ENCODE measurements at regions not wholly inside any gene's neighbourhood (a gene's known extent, or its start where the extent isn't known, plus 50 kb on each side); places are given as distances from the start of the nearest gene placed in this dataset.

DNA sequence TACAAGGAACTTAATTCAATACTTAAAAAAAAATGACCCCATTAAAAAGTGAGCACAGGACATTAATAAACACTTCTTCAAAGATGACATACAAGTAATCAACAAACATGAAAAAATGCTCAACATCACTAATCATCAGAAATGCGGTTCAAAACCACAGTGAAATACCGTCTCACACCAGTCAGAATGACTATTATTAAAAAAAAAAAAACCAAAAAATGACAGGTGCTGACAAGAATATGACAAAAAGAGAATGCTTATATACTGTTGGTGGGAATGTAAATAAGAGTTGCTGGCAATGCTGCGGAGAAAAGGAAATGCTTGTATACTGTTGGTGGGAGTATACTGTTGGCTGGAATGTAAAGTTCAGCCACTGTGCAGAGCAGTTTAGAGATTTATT, 358.3 kb upstream of the CBLB start:
- Histone ChIP-seq H3K9ac (ENCODE audit: low read length) (no peak overlapping the region), H4K20me1 (ENCODE audit: insufficient read depth, low read length) (no peaks in the 10 kb centered on the region)
- TF ChIP-seq, protein P1, sequence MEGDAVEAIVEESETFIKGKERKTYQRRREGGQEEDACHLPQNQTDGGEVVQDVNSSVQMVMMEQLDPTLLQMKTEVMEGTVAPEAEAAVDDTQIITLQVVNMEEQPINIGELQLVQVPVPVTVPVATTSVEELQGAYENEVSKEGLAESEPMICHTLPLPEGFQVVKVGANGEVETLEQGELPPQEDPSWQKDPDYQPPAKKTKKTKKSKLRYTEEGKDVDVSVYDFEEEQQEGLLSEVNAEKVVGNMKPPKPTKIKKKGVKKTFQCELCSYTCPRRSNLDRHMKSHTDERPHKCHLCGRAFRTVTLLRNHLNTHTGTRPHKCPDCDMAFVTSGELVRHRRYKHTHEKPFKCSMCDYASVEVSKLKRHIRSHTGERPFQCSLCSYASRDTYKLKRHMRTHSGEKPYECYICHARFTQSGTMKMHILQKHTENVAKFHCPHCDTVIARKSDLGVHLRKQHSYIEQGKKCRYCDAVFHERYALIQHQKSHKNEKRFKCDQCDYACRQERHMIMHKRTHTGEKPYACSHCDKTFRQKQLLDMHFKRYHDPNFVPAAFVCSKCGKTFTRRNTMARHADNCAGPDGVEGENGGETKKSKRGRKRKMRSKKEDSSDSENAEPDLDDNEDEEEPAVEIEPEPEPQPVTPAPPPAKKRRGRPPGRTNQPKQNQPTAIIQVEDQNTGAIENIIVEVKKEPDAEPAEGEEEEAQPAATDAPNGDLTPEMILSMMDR (IDR thresholded peaks at IDR 0.05; ENCODE audit: low read length) = no peak
- no peak for TF ChIP-seq EZH2 (IDR thresholded peaks at IDR 0.05; ENCODE audit: borderline replicate concordance, low read length)

DNA sequence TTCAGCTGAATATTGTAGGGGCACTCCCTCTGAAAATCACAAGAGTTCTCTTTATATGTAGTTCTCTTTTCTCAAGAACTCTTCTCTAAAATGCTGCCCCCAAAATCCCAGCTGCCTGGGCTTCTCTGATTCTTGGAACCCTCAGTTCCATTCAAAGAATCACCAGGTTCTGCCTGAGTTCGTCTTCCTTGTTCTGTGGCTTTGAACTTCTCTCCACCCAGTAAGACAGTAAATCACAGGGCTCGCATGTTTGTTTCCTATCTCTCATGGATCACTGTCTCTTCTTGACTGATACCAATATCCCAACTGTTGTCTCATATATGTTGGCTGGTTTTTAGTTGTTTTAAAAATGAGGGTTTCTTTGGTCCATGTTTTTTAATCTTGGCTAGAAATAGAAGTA, 359.5 kb upstream of the CBLB start:
- Histone ChIP-seq H2AFZ (ENCODE audit: low read length) (no peak overlapping the region), H3F3A (ENCODE audit: insufficient read depth, low read length) (no peaks in the 10 kb centered on the region), H3K27me3 (ENCODE audit: insufficient read depth, low read length) (no peaks in the 10 kb centered on the region), H3K4me2 (ENCODE audit: low read length) (no peak overlapping the region), H4K20me1 (ENCODE audit: insufficient read depth, low read length) (no peaks in the 10 kb centered on the region), H3K9me2 (ENCODE audit: low read depth, low read length) (no peaks in the 10 kb centered on the region), H3K79me2 (ENCODE audit: insufficient read depth, low read length) (no peaks in the 10 kb centered on the region), H3K9ac (ENCODE audit: low read length) (no peak overlapping the region), H3K27ac (ENCODE audit: low read depth, low read length, poor library complexity, severe bottlenecking) (no peak overlapping the region), H3K9me3 (ENCODE audit: low read length) (no peaks in the 10 kb centered on the region), H3K4me1 (ENCODE audit: insufficient read depth, low read length, severe bottlenecking) (no peaks in the 10 kb centered on the region), H3K4me3 (ENCODE audit: low read depth, low read length, poor library complexity, severe bottlenecking) (no peak overlapping the region), H3K36me3 (ENCODE audit: insufficient read depth, low read length) (no peaks in the 10 kb centered on the region)
- no peak for TF ChIP-seq EZH2 (IDR thresholded peaks at IDR 0.05; ENCODE audit: borderline replicate concordance, low read length)
- TF ChIP-seq, protein P1 (IDR thresholded peaks at IDR 0.05; ENCODE audit: low read length) = no peak

More for the DNA sequence above, 358.3 kb upstream of the CBLB start:
- Histone ChIP-seq H2AFZ (ENCODE audit: low read length) (no peak overlapping the region), H3K9me3 (ENCODE audit: low read length) (no peaks in the 10 kb centered on the region), H3K36me3 (ENCODE audit: insufficient read depth, low read length) (no peaks in the 10 kb centered on the region), H3K27ac (ENCODE audit: low read depth, low read length, poor library complexity, severe bottlenecking) (no peak overlapping the region), H3K9me2 (ENCODE audit: low read depth, low read length) (no peaks in the 10 kb centered on the region), H3K4me2 (ENCODE audit: low read length) (no peak overlapping the region), H3K4me3 (ENCODE audit: low read depth, low read length, poor library complexity, severe bottlenecking) (no peak overlapping the region), H3K79me2 (ENCODE audit: insufficient read depth, low read length) (no peaks in the 10 kb centered on the region), H3K27me3 (ENCODE audit: insufficient read depth, low read length) (no peaks in the 10 kb centered on the region), H3F3A (ENCODE audit: insufficient read depth, low read length) (no peaks in the 10 kb centered on the region), H3K4me1 (ENCODE audit: insufficient read depth, low read length, severe bottlenecking) (no peaks in the 10 kb centered on the region)

DNA sequence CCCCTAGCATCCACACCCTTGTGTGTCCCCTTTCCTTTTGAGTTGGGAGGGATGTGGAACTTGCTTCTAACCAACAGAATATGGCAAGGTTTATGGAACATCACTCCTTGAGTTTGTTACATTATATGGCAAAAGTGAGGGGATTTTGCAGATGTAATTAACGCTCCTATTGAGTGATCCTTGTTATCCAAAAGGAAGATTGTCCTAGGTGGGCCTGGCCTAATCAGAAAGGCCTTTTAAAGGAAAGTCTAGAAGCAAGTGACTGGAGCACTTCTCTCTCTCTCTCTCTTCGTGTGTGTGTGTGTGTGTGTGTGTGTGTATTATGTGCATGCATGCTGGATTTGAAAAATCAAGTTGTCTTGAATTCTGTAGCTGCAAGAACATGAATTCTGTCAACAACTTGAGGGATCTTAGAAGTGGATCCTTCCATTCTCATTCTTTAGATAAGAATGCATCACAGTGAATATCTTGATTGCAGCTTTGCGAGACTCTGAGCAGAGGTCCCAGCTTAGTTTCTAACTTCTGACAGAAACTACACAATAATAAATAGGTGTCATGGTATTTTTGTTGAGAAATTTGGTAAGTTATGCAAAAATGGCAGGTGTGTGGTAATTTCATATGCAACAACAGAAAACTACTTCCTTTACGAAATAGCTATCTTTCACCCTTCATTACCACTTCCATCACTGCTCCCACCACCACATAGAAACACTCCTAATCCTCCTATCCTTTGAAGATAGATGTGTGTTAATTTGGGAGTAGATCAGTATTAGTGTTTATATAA, 360.9 kb upstream of the CBLB start:
- Histone ChIP-seq H3K27ac (ENCODE audit: low read depth, low read length, poor library complexity, severe bottlenecking) (no peak overlapping the region), H3K9ac (ENCODE audit: low read length) (no peak overlapping the region), H3K9me3 (ENCODE audit: low read length) (no peaks in the 10 kb centered on the region), H3K4me2 (ENCODE audit: low read length) (no peak overlapping the region), H3K27me3 (ENCODE audit: insufficient read depth, low read length) (no peaks in the 10 kb centered on the region), H3F3A (ENCODE audit: insufficient read depth, low read length) (no peaks in the 10 kb centered on the region), H3K79me2 (ENCODE audit: insufficient read depth, low read length) (no peaks in the 10 kb centered on the region), H3K36me3 (ENCODE audit: insufficient read depth, low read length) (no peaks in the 10 kb centered on the region), H2AFZ (ENCODE audit: low read length) (no peak overlapping the region), H3K4me3 (ENCODE audit: low read depth, low read length, poor library complexity, severe bottlenecking) (no peak overlapping the region), H3K4me1 (ENCODE audit: insufficient read depth, low read length, severe bottlenecking) (no peaks in the 10 kb centered on the region), H3K9me2 (ENCODE audit: low read depth, low read length) (no peaks in the 10 kb centered on the region), H4K20me1 (ENCODE audit: insufficient read depth, low read length) (no peaks in the 10 kb centered on the region)
- TF ChIP-seq, protein P1 (IDR thresholded peaks at IDR 0.05; ENCODE audit: low read length) = no peak
- no peak for TF ChIP-seq EZH2 (IDR thresholded peaks at IDR 0.05; ENCODE audit: borderline replicate concordance, low read length)

Data from OCI-LY1 (cell line).